Adrenal gland (tissue), 9 donors: ENCODE measurements at regions not wholly inside any gene's neighbourhood (a gene's known extent, or its start where the extent isn't known, plus 50 kb on each side); places are given as distances from the start of the nearest gene placed in this dataset.
A peak's percentile ranks its signal among the peaks of the same experiment; 100 is the strongest.

Source experiments
- DNase-seq, 7 donors: peaks; one replicate each; pipeline ENCODE4 v3.0.0-alpha.2; 2019 to 2020
- H3K27ac ChIP-seq, 5 donors: fragments of 200-600 bp; sonication (generic) in 4 of 5; 1 replicate in 3 of 5; 2 replicates in 2 of 5; pipeline versions ENCODE4 v1.5.1 to v1.8.0; 2016 to 2020; ENCODE audit warnings: mild to moderate bottlenecking in 1 of 5
- H3K27me3 ChIP-seq: fragments of 200-600 bp; 2 replicates; pipeline ENCODE4 v1.8.0; 2021
- H3K36me3 ChIP-seq, 2 donors: fragments of 200-600 bp; replicated peaks in 1 of 2; 1 replicate in 1 of 2; 2 replicates in 1 of 2; pipeline versions ENCODE4 v1.5.1 to v1.8.0; 2018 to 2022
- H3K4me1 ChIP-seq, 2 donors: fragments of 200-600 bp; replicated peaks in 1 of 2; 1 replicate in 1 of 2; 2 replicates in 1 of 2; pipeline versions ENCODE4 v1.5.1 to v1.8.0; 2018 to 2021
- H3K4me3 ChIP-seq, 4 donors: fragments of 200-600 bp; sonication (generic) in 3 of 4; one replicate each; pipeline ENCODE4 v1.5.1; 2016 to 2018
- H3K9me3 ChIP-seq, 3 donors: fragments of 200-600 bp; sonication (generic) in 1 of 3; replicated peaks in 1 of 3; 1 replicate in 2 of 3; 2 replicates in 1 of 3; pipeline versions ENCODE4 v1.5.1 to v1.8.0; 2016 to 2021
- CTCF ChIP-seq, 6 experiments: fragments of 450-650 bp in 4 of 6; fragments of 200-600 bp in 2 of 6; sonication (generic) in 1 of 6; IDR thresholded peaks; 1 replicate in 5 of 6; 2 replicates in 1 of 6; pipeline versions ENCODE4 v1.5.1 to v1.8.0; 2016 to 2021; ENCODE audit warnings: antibody characterized with exemption in 6 of 6, mild to moderate bottlenecking in 2 of 6, moderate library complexity in 1 of 6
- POLR2A ChIP-seq, 2 donors: fragments of 450-650 bp; IDR thresholded peaks; one replicate each; pipeline ENCODE4 v1.6.1; 2017; ENCODE audit warnings: antibody characterized with exemption in 2 of 2, mild to moderate bottlenecking in 2 of 2, moderate library complexity in 1 of 2
- WGBS, 4 donors: extraction: QIAGEN DNeasy Blood & Tissue Kit in 2 of 4; methylation state at CpG; one replicate each; pipeline versions ENCODE4 v1.1.5 to v1.1.7; 2013 to 2017; 5-methylcytosine and 5-hydroxymethylcytosine counted together
- intact Hi-C, 2 donors: fragments of 100-400 bp; cut with DNase I; formaldehyde crosslinking; loops; one replicate each; pipeline versions ENCODE4 v1.14.1 to v1.15.0; 2022 to 2023
- donor health status: healthy with polysubstance abuse.
- donor health status: Bipolar disorder and iron deficiency.
- donor health status: DM: yes; HTN: yes; CAD: no.
- donor health status: DM: no; HTN: no; CAD: no.
- donor health status: DM: no; HTN: no; CAD: no.

- intact Hi-C loops: no loop called here
- 90 to 100% (median 95%) methylated on average over 2 of the region's 2 CpGs for WGBS, 4 donors
- Histone ChIP-seq H3K27ac (no peak overlapping the region), H3K27me3 (no peaks in the 10 kb centered on the region), H3K9me3 (no peaks in the 10 kb centered on the region), H3K4me1 (no peaks in the 10 kb centered on the region), H3K4me3 (no peak overlapping the region), H3K36me3 (no peaks in the 10 kb centered on the region)
- no peak for DNase-seq
- no peak for TF ChIP-seq POLR2A (IDR thresholded peaks at IDR 0.05)
- no peak for TF ChIP-seq CTCF (IDR thresholded peaks at IDR 0.05)
These were observed 253.9 kb downstream of the GLUD2 start for GRCh38 chrX:121301356-121301755.

DNA sequence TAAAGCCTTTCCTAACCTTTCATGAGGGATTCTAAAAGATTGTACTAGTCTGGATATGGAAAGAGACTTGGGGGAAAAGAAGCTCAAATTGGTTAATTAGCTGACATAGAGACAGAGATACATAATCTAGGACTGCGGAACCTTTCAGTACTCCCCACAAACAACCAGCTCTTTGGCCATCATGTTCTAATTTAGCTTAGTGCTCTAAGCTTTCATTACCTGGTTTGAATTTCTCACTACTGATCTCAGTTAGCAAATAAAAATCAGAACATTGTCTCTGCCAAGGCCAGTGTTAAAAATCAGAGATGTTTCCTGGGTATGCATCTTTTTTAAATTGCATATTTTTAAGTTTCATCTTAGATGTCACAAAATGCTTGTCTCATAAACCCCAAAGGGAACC is 254.4 kb downstream of the GLUD2 start:
- H3K36me3 ChIP-seq: no peaks in the 10 kb centered on the region
- H3K27ac ChIP-seq: no peak overlapping the region
- H3K9me3 ChIP-seq: no peaks in the 10 kb centered on the region
- no peak for TF ChIP-seq POLR2A (IDR thresholded peaks at IDR 0.05)
- TF ChIP-seq CTCF (IDR thresholded peaks at IDR 0.05): no peak
- no peaks in the 10 kb centered on the region for H3K27me3 ChIP-seq
- intact Hi-C loops: no loop called here
- H3K4me3 ChIP-seq: no peak overlapping the region
- DNase-seq: no peak
- H3K4me1 ChIP-seq: no peaks in the 10 kb centered on the region
- 86 to 100% (median 94%) methylated on average over 1 of the region's 1 CpG for WGBS, 4 donors

GRCh38 chrX:121307449-121307848 is 260.0 kb downstream of the GLUD2 start:
- TF ChIP-seq CTCF (IDR thresholded peaks at IDR 0.05): no peak
- no peak for TF ChIP-seq POLR2A (IDR thresholded peaks at IDR 0.05)
- Histone ChIP-seq H3K4me3 (no peak overlapping the region), H3K36me3 (no peaks in the 10 kb centered on the region), H3K4me1 (no peaks in the 10 kb centered on the region), H3K27me3 (no peaks in the 10 kb centered on the region), H3K9me3 (no peaks in the 10 kb centered on the region), H3K27ac (no peak overlapping the region)
- 68 to 85% (median 80%) methylated on average over 3 of the region's 3 CpGs for WGBS, 4 donors
- intact Hi-C loops: no loop called here
- no peak for DNase-seq

GRCh38 chrX:121308276-121308805 is 260.9 kb downstream of the GLUD2 start:
- TF ChIP-seq POLR2A (IDR thresholded peaks at IDR 0.05) (no peak), CTCF (IDR thresholded peaks at IDR 0.05) (peak in 5 of 6 experiments; percentile 23 to 47 (median 38))
- H3K4me1 ChIP-seq: no peaks in the 10 kb centered on the region
- no peaks in the 10 kb centered on the region for H3K27me3 ChIP-seq
- intact Hi-C loops: no loop called here
- no peak overlapping the region for H3K4me3 ChIP-seq
- H3K27ac ChIP-seq: no peak overlapping the region
- DNase-seq: peak; percentile 27 to 55 (median 39)
- 0 to 31% (median 13%) methylated on average over 2 to 3 of the region's 3 CpGs for WGBS, 4 donors
- H3K36me3 ChIP-seq: no peaks in the 10 kb centered on the region
- H3K9me3 ChIP-seq: no peaks in the 10 kb centered on the region
